CD4-positive, alpha-beta T cell (primary cell): ENCODE measurements at regions not wholly inside any gene's neighbourhood (a gene's known extent, or its start where the extent isn't known, plus 50 kb on each side); places are given as distances from the start of the nearest gene placed in this dataset.

ENCODE experiments used
- ATAC-seq: fragments of 200-7000 bp; cut with Tn5 transposase; one replicate; pipeline ENCODE4 v1.10.0; 2022; ENCODE audit warnings: mild to moderate bottlenecking; ENCODE audit not compliant: poor library complexity
- CTCF ChIA-PET: fragments of 350-600 bp; sonication (Branson Sonifier 250); formaldehyde crosslinking; loops from one replicate; lab custom pipeline; 2021; ENCODE audit warnings: antibody characterized with exemption, inconsistent platforms; lab: Charles Lee
- POLR2A ChIA-PET: fragments of 350-600 bp; sonication (Branson Sonifier 250); formaldehyde crosslinking; loops from one replicate; lab custom pipeline; 2021; ENCODE audit warnings: antibody characterized with exemption, inconsistent platforms; lab: Charles Lee
- DNase-seq, 14 experiments: peaks; one replicate each; pipeline ENCODE4 v3.0.0-alpha.2; 2013 to 2020; ENCODE audit warnings: mixed read lengths in 2 of 14
- H3K27ac ChIP-seq, 2 donors: one replicate each; pipeline versions ENCODE4 v1.5.1 to v1.7.0; 2013; ENCODE audit warnings: low read length in 2 of 2, low read depth in 1 of 2, mild to moderate bottlenecking in 1 of 2
- H3K27me3 ChIP-seq, 2 experiments: 1 replicate in 1 of 2; 2 replicates in 1 of 2; pipeline versions ENCODE4 v1.6.1 to v1.7.0; 2013; ENCODE audit warnings: low read length in 2 of 2, control low read depth in 1 of 2, mild to moderate bottlenecking in 1 of 2, moderate library complexity in 1 of 2; ENCODE audit not compliant: insufficient read depth in 2 of 2, control insufficient read depth in 1 of 2
- H3K36me3 ChIP-seq: one replicate; pipeline ENCODE4 v1.6.1; 2013; ENCODE audit warnings: low read length, control low read depth; ENCODE audit not compliant: insufficient read depth
- H3K4me1 ChIP-seq: one replicate; pipeline ENCODE4 v1.6.1; 2013; ENCODE audit warnings: low read length, control low read depth; ENCODE audit not compliant: insufficient read depth
- H3K4me3 ChIP-seq: one replicate; pipeline ENCODE4 v1.5.1; 2013; ENCODE audit warnings: mild to moderate bottlenecking, low read length, moderate library complexity
- H3K9me3 ChIP-seq, 2 experiments: 1 replicate in 1 of 2; 2 replicates in 1 of 2; pipeline versions ENCODE4 v1.6.1 to v1.7.0; 2013; ENCODE audit warnings: low read length in 2 of 2, mild to moderate bottlenecking in 2 of 2, control low read depth in 1 of 2, moderate library complexity in 1 of 2; ENCODE audit not compliant: control insufficient read depth in 1 of 2, insufficient read depth in 1 of 2
- H3K27ac Mint-ChIP-seq: one replicate; pipeline ENCODE4 v1.8.0; 2020; ENCODE audit warnings: mixed read lengths
- H3K27me3 Mint-ChIP-seq: one replicate; pipeline ENCODE4 v1.8.0; 2021; ENCODE audit warnings: mixed read lengths
- H3K36me3 Mint-ChIP-seq: one replicate; pipeline ENCODE4 v1.8.0; 2021; ENCODE audit warnings: low read depth, mixed read lengths
- H3K4me1 Mint-ChIP-seq: one replicate; pipeline ENCODE4 v1.8.0; 2021; ENCODE audit warnings: low read depth, mixed read lengths
- H3K4me3 Mint-ChIP-seq: one replicate; pipeline ENCODE4 v1.8.0; 2020; ENCODE audit warnings: mild to moderate bottlenecking, mixed read lengths
- H3K9me3 Mint-ChIP-seq: one replicate; pipeline ENCODE4 v1.8.0; 2020; ENCODE audit warnings: mixed read lengths
- intact Hi-C, 2 experiments: fragments of 100-400 bp; cut with DNase I in 1 of 2; cut with micrococcal nuclease in 1 of 2; formaldehyde crosslinking; loops; one replicate each; pipeline versions ENCODE4 v1.15.1 to v1.9.0; 2023 to 2025; cut with DNase I, micrococcal nuclease
- TF ChIP-seq, protein P1 (sequence below): fragments of 200-600 bp; IDR thresholded peaks from one replicate; pipeline ENCODE4 v1.8.0; 2022; ENCODE audit warnings: antibody characterized with exemption, mild to moderate bottlenecking

DNA sequence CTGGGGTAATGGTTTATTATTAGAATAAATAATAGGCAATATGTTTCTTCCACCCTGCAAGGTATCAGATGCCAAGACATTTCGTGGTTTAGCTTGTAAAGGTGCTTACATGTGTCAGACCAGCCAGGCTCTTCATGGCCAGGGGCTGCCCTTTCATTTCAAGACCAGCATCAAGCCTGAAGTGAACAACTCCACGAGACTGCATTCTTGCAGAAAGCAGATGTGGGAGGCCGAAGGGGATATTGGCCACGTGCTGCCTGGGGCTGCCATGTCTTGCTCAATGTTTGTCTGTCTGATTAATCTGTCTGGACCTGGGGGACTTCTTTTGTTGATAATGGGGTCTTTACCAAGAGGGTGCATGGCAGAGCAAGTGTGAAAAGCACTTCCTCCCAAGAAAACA is 294.2 kb upstream of the RBFOX1 start:
- Histone ChIP-seq H3K4me3 (no peak overlapping the region), H3K27ac (no peak overlapping the region), H3K36me3 (no peaks in the 10 kb centered on the region), H3K4me1 (no peaks in the 10 kb centered on the region), H3K9me3 (peaks cover 0 to 25% of the 10 kb centered on the region in 2 experiments), H3K27me3 (no peaks in the 10 kb centered on the region)
- no peak overlapping the region for H3K27ac Mint-ChIP-seq
- no peak overlapping the region for H3K4me3 Mint-ChIP-seq
- TF ChIP-seq, protein P1, sequence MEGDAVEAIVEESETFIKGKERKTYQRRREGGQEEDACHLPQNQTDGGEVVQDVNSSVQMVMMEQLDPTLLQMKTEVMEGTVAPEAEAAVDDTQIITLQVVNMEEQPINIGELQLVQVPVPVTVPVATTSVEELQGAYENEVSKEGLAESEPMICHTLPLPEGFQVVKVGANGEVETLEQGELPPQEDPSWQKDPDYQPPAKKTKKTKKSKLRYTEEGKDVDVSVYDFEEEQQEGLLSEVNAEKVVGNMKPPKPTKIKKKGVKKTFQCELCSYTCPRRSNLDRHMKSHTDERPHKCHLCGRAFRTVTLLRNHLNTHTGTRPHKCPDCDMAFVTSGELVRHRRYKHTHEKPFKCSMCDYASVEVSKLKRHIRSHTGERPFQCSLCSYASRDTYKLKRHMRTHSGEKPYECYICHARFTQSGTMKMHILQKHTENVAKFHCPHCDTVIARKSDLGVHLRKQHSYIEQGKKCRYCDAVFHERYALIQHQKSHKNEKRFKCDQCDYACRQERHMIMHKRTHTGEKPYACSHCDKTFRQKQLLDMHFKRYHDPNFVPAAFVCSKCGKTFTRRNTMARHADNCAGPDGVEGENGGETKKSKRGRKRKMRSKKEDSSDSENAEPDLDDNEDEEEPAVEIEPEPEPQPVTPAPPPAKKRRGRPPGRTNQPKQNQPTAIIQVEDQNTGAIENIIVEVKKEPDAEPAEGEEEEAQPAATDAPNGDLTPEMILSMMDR = no peak
- no peak for DNase-seq
- intact Hi-C loops = no loop called here
- no peak for ATAC-seq
- ChIA-PET POLR2A (no interaction called here), CTCF (no interaction called here)
- no peaks in the 10 kb centered on the region for H3K27me3 Mint-ChIP-seq
- no peaks in the 10 kb centered on the region for H3K36me3 Mint-ChIP-seq
- H3K9me3 Mint-ChIP-seq = peaks cover 5% of the 10 kb centered on the region
- H3K4me1 Mint-ChIP-seq = no peaks in the 10 kb centered on the region

DNA sequence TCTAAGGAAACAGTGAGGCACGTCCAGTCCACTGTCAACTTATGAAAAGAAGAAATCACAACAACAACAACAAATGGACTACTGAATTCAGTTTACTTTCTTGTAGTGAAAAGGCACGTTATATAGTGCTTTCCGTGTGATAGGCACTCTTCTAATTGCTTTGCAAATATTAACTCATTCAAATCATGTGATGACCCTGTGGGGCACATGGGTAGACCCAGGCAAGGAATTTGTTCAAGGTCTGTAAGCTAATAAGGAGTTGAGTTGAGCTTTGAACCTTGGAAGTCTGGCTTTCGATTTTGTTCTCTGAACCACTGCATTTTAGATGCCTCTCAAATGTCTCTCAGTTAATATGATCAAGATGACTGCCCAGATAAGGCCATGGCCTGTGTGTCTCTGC is 295.1 kb upstream of the RBFOX1 start:
- Histone ChIP-seq H3K4me3 (no peak overlapping the region), H3K9me3 (peaks cover 0 to 28% of the 10 kb centered on the region in 2 experiments), H3K36me3 (no peaks in the 10 kb centered on the region), H3K27me3 (no peaks in the 10 kb centered on the region), H3K4me1 (no peaks in the 10 kb centered on the region), H3K27ac (no peak overlapping the region)
- no peaks in the 10 kb centered on the region for H3K4me1 Mint-ChIP-seq
- no peaks in the 10 kb centered on the region for H3K27me3 Mint-ChIP-seq
- no peaks in the 10 kb centered on the region for H3K36me3 Mint-ChIP-seq
- intact Hi-C loops = no loop called here
- no peak for ATAC-seq
- no peak overlapping the region for H3K27ac Mint-ChIP-seq
- no peak overlapping the region for H3K4me3 Mint-ChIP-seq
- TF ChIP-seq, protein P1 = no peak
- H3K9me3 Mint-ChIP-seq = peaks cover 4% of the 10 kb centered on the region
- no peak for DNase-seq
- POLR2A ChIA-PET = no interaction called here
- CTCF ChIA-PET = interaction anchor here (0.7 kb wide), 1 partner anchor 1513 kb away, joined by 3 read pairs; no protein-coding TSS in a partner anchor

DNA sequence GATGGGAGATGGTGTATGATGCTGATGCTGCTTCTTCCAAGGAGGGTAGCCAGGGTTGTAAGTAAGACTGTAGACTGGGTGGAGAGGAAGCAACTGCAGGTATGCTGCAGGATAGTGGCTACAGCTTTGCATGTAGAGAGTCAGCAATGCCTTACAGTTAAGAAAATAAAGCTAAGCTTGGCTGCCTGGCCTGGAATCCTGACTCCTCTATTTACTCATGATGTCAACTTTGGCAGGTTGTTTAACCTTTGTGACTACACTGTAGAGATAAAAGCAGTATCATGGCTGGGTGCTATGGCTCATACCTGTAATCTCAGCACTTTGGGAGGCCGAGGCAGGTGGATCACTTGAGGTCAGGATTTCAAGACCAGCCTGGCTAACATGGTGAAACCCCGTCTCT is 301.6 kb upstream of the RBFOX1 start:
- peaks cover 13 to 34% of the 10 kb centered on the region in 2 experiments for H3K9me3 ChIP-seq
- intact Hi-C loops = no loop called here
- POLR2A ChIA-PET = no interaction called here
- no peaks in the 10 kb centered on the region for H3K36me3 Mint-ChIP-seq
- no peak for DNase-seq
- peaks cover 11% of the 10 kb centered on the region for H3K9me3 Mint-ChIP-seq
- H3K4me3 Mint-ChIP-seq = no peak overlapping the region
- no peak for ATAC-seq
- no peaks in the 10 kb centered on the region for H3K27me3 ChIP-seq
- no peak overlapping the region for H3K27ac ChIP-seq
- H3K27me3 Mint-ChIP-seq = no peaks in the 10 kb centered on the region
- no peaks in the 10 kb centered on the region for H3K4me1 ChIP-seq
- no peaks in the 10 kb centered on the region for H3K4me1 Mint-ChIP-seq
- no peak overlapping the region for H3K27ac Mint-ChIP-seq
- no peaks in the 10 kb centered on the region for H3K36me3 ChIP-seq
- H3K4me3 ChIP-seq = no peak overlapping the region
- TF ChIP-seq, protein P1 = no peak
- CTCF ChIA-PET = no interaction called here
